Esophagus muscularis mucosa (tissue), 4 donors: ENCODE measurements at regions not wholly inside any gene's neighbourhood (a gene's known extent, or its start where the extent isn't known, plus 50 kb on each side); places are given as distances from the start of the nearest gene placed in this dataset.
"Not testable (repeated sequence)": the region's sequence is repeated elsewhere in the genome, so short reads cannot be mapped to it uniquely, and the experiment has no call there.

ENCODE experiments used
- DNase-seq: peaks from one replicate; pipeline ENCODE4 v3.0.0-alpha.2; 2017; ENCODE audit errors: extremely low spot score
- H3K27ac ChIP-seq, 4 donors: fragments of 200-600 bp; sonication (generic); replicated peaks in 1 of 4; 1 replicate in 3 of 4; 2 replicates in 1 of 4; pipeline ENCODE4 v1.5.1; 2016 to 2019; ENCODE audit warnings: mild to moderate bottlenecking in 1 of 4
- H3K27me3 ChIP-seq, 4 donors: fragments of 200-600 bp; sonication (generic); one replicate each; pipeline versions ENCODE4 v1.5.1 to v1.6.0; 2016 to 2019
- H3K36me3 ChIP-seq, 4 donors: fragments of 200-600 bp; sonication (generic); one replicate each; pipeline ENCODE4 v1.5.1; 2016 to 2019
- H3K4me1 ChIP-seq, 4 donors: fragments of 200-600 bp; sonication (generic); one replicate each; pipeline ENCODE4 v1.5.1; 2016 to 2019
- H3K4me3 ChIP-seq, 4 donors: fragments of 200-600 bp; sonication (generic); 1 replicate in 2 of 4; 2 replicates in 2 of 4; pipeline ENCODE4 v1.5.1; 2016 to 2019; ENCODE audit warnings: mild to moderate bottlenecking in 4 of 4, moderate library complexity in 1 of 4
- H3K9me3 ChIP-seq, 4 donors: fragments of 200-600 bp; sonication (generic); 1 replicate in 3 of 4; 2 replicates in 1 of 4; pipeline ENCODE4 v1.5.1; 2016 to 2019
- CTCF ChIP-seq, 3 experiments: fragments of 200-600 bp in 2 of 3; fragments of 450-650 bp in 1 of 3; sonication (generic) in 2 of 3; IDR thresholded peaks; one replicate each; pipeline ENCODE4 v1.5.1; 2017 to 2019; ENCODE audit warnings: antibody characterized with exemption in 3 of 3, mild to moderate bottlenecking in 2 of 3, moderate library complexity in 1 of 3
- EP300 ChIP-seq: sonication (generic); formaldehyde crosslinking; IDR thresholded peaks from one replicate; pipeline ENCODE4 v1.6.1; 2017; ENCODE audit warnings: antibody characterized with exemption
- POLR2A ChIP-seq: fragments of 450-650 bp; IDR thresholded peaks from one replicate; pipeline ENCODE4 v1.6.1; 2017; ENCODE audit warnings: antibody characterized with exemption, moderate library complexity, mild to moderate bottlenecking, low read depth
- POLR2AphosphoS5 ChIP-seq, 2 donors: sonication (generic); formaldehyde crosslinking; IDR thresholded peaks; one replicate each; pipeline ENCODE4 v1.6.1; 2017; ENCODE audit warnings: antibody characterized with exemption in 2 of 2
- WGBS: methylation state at CpG from one replicate; pipeline ENCODE4 v1.1.5; 2018; 5-methylcytosine and 5-hydroxymethylcytosine counted together
- intact Hi-C: fragments of 100-400 bp; cut with DNase I; formaldehyde crosslinking; loops from one replicate; pipeline ENCODE4 v1.15.1; 2023

DNA sequence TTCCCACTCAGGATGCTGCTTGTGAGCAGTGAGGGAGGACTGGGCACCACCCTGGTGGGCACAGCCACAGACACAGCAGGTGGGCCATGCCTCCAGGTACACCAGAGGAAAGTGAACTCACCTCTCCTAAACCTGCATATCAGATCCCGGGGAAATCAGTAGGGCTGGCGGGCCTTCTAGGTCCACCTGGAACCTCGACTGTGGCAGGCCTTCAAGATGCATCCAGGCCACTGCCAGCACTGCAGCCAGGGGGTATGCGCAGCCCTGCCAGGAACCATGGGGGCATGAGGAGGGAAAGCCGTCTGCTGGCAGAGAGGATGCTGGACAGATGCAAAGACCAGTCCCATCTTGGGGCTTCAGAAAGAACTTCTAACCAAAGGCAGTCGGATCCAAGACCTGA lies 270.6 kb upstream of the IRX4 start:
- H3K4me3 ChIP-seq: no peak overlapping the region
- 97% methylated on average over 3 of the region's 6 CpGs for WGBS
- H3K4me1 ChIP-seq: no peaks in the 10 kb centered on the region
- intact Hi-C loops: no loop called here
- H3K36me3 ChIP-seq: no peaks in the 10 kb centered on the region
- TF ChIP-seq CTCF (IDR thresholded peaks at IDR 0.05) (no peak), EP300 (no peak), POLR2AphosphoS5 (IDR thresholded peaks at IDR 0.05) (no peak), POLR2A (no peak)
- no peak overlapping the region for H3K27ac ChIP-seq
- no peak for DNase-seq
- H3K27me3 ChIP-seq: peaks cover 0 to 34% (median 0%) of the 10 kb centered on the region in 4 donors
- peaks cover 0 to 7% (median 0%) of the 10 kb centered on the region in 4 donors for H3K9me3 ChIP-seq

DNA sequence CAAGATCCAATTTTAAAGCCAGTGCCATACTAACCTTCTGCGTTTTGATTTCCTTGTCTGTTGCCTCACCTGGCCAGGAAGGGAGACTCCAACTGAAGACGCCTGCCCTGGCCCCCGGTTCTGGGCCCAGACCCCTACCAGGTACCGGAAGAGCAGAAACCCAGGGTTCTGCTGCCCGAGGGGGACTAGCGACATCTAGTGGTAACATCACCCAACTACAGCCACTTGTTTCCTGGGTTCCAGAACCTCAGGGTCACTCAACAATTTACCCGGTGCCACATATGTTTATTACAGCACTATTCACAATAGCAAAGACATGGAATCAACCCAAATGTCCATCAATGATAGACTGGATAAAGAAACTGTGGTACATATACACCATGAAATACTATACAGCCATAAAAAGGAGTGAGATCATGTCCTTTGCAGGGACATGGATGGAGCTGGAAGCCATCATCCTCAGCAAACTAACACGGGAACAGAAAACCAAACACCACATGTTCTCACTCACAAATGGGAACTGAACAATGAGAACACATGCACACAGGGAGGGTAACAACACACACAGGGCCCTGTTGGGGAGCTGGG lies 268.7 kb upstream of the IRX4 start:
- H3K27ac ChIP-seq, H3K9me3 ChIP-seq, H3K4me3 ChIP-seq, H3K36me3 ChIP-seq, H3K4me1 ChIP-seq, DNase-seq, intact Hi-C loops: not testable (repeated sequence)
- TF ChIP-seq CTCF (IDR thresholded peaks at IDR 0.05): peak in 1 of 3 experiments; percentile 40
- H3K27me3 ChIP-seq: peaks cover 0 to 40% (median 0%) of the 10 kb centered on the region in 4 donors
- 20% methylated on average over 6 of the region's 8 CpGs for WGBS

DNA sequence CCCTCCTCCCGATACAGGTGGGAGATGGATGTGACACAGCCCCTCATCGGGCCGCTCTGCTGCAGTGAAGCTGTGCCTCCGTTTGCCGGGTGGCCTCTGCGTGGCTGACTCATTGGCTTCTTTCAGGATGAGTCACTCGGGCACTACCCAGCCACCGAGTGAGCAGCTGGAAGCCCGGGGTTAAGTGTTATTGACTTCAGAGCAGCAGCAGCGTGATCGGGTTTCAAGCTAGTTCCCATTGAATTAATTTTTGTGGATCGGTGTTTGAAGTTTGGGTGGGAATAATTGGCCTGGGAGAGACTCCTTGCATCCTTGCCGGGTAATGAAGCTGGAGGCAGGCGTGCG lies 266.4 kb upstream of the IRX4 start:
- DNase-seq: no peak
- Histone ChIP-seq H3K4me1 (no peaks in the 10 kb centered on the region), H3K27me3 (peaks cover 0 to 41% (median 0%) of the 10 kb centered on the region in 4 donors), H3K9me3 (peaks cover 0 to 10% (median 4%) of the 10 kb centered on the region in 4 donors), H3K27ac (no peak overlapping the region), H3K4me3 (no peak overlapping the region), H3K36me3 (no peaks in the 10 kb centered on the region)
- 65% methylated on average over 8 of the region's 15 CpGs for WGBS
- TF ChIP-seq POLR2A (no peak), EP300 (no peak), POLR2AphosphoS5 (IDR thresholded peaks at IDR 0.05) (no peak), CTCF (IDR thresholded peaks at IDR 0.05) (no peak)
- intact Hi-C loops: no loop called here

DNA sequence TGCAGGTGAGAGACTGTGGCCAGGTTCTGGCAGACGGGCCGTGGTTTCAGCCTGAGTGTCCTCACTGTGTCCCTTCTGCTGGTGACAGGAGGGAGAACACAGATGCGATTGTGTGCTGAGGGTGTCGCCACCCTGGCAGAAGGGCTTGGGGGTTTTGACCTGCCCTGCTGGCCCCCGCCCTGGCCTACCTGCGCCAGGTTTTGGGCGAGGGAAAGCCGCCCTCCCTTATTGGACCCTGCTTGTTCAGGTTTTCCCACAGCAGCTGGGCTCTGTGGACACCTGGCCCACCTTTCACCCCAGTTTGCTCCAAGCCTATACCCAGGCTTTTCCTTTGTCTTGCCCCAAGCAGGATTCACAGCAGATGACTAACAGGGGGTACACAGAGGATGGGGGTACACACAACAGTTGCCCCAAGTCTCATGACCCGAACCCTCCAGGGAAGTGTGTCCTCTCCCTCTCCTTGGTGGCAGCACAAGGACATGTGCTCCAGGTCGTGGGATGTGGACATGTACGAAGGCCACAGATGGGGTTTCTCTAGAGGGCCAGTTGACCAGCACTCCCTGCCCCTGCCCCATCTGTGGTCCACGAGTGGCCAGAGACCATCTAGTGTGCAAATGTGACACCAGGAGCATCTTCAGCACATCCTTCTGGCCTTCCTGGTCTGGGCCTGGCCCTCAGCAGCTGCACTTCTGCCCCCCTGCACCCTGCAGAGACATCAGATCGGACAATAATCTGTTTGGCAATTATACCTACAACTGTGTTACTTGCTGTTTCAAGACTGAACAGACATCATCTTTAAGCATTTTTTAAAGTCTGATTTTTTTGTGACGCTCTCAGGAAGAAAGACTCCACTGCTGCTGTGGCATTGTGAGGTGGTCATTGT lies 265.8 kb upstream of the IRX4 start:
- peaks cover 0 to 48% (median 0%) of the 10 kb centered on the region in 4 donors for H3K27me3 ChIP-seq
- intact Hi-C loops: no loop called here
- DNase-seq: no peak

More for the DNA sequence above, 265.8 kb upstream of the IRX4 start:
- WGBS: 74% methylated on average over 9 of the region's 14 CpGs
- no peaks in the 10 kb centered on the region for H3K36me3 ChIP-seq
- no peaks in the 10 kb centered on the region for H3K4me1 ChIP-seq
- TF ChIP-seq POLR2AphosphoS5 (IDR thresholded peaks at IDR 0.05) (no peak), POLR2A (no peak), EP300 (no peak), CTCF (IDR thresholded peaks at IDR 0.05) (no peak)
- no peak overlapping the region for H3K4me3 ChIP-seq
- no peak overlapping the region for H3K27ac ChIP-seq
- H3K9me3 ChIP-seq: peaks cover 0 to 16% (median 6%) of the 10 kb centered on the region in 4 donors
